GM19043 (cell line): ENCODE measurements at regions not wholly inside any gene's neighbourhood (a gene's known extent, or its start where the extent isn't known, plus 50 kb on each side); places are given as distances from the start of the nearest gene placed in this dataset.

Experiments
- ATAC-seq: cut with Tn5 transposase; IDR thresholded peaks from one replicate; pipeline ENCODE4 v1.9.1; 2021; ENCODE audit warnings: low read depth; ENCODE audit not compliant: unreplicated experiment

- ATAC-seq = no peak
Observed at GRCh38 chr2:6741229-6741628, 124.5 kb downstream of the CMPK2 start.

- no peak for ATAC-seq
Observed at GRCh38 chr2:6744038-6744437, 121.7 kb downstream of the CMPK2 start.

- no peak for ATAC-seq
Observed at GRCh38 chr2:6747433-6747832, 118.3 kb downstream of the CMPK2 start.

GRCh38 chr2:6748406-6749067 is 117.2 kb downstream of the CMPK2 start:
- ATAC-seq = no peak

DNA sequence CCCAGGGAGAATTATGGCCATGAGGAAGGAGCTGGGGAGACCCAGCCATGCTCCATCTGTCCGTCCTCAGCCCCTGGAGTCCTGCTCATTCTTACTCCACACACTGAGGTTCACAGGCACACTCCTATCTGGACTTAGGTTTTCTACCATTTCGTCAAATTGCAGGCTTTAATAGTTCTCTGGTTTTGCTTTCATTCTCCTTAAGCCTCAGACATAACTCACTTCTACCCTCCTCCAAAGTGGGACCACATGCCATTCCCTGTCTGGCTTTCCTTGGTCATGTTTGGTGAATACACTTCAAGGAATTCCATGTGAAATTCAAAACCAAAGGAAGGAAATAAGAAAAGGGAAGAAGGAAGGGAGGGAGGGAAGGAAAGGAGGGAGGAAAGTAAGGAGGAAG is 115.7 kb downstream of the CMPK2 start:
- no peak for ATAC-seq

DNA sequence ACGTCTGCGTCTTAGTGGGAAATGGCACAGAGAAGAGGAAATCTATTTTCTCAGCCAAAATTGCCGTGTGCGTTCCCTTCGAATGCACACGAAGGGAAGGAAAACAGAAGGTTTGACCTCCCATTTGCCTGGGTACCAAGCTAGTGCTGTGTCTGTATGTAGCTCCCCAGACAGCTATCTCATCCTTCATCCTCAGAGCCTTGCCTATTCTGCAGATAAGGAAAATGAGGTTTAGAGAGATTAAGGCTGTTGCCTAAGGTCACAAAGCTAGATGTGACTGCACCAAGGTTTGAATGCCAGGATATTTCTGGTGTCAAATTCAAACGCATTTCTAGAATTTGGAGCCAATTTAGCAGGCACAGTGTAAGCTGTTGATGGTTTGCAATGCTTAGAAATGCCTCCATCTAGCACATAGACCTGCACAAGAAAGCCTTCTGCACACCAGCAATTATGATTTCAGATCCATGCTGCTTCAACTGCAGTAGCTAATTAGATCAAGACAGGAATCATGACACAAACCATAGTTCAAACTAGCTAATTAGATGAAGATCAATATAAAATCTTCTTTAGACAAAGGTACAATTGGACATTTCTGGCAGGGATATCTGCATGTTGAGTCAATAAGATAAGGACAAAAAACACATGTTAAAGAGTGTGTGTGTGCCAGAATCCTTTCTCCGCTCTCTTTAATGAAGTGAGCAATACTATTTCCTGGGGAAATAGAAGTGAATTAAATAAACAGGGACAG is 115.1 kb downstream of the CMPK2 start:
- no peak for ATAC-seq

GRCh38 chr2:6754419-6754818 is 111.3 kb downstream of the CMPK2 start:
- ATAC-seq = no peak

DNA sequence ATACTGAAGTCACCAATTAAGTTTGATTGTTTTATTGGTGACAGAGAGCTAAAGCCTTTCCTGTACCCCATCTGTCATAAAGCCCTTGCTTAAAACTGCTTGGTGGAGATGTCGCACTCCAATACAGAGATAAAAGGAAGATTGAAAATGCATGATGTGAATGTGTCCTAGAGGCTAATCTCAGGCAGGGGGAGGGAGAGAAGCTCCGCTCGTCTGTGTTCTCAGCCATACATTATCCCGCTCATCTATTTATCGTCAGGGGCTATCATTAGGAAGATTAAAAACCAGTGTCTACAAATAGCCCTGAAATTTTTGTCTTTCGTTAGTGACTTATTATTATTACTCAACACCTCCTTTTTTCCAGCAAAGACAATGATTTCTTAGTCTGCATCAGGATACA is 110.3 kb downstream of the CMPK2 start:
- ATAC-seq = no peak

GRCh38 chr2:6757215-6757614 is 108.5 kb downstream of the CMPK2 start:
- no peak for ATAC-seq

- ATAC-seq = no peak
Observed at GRCh38 chr2:6759689-6760088, 106.0 kb downstream of the CMPK2 start.

DNA sequence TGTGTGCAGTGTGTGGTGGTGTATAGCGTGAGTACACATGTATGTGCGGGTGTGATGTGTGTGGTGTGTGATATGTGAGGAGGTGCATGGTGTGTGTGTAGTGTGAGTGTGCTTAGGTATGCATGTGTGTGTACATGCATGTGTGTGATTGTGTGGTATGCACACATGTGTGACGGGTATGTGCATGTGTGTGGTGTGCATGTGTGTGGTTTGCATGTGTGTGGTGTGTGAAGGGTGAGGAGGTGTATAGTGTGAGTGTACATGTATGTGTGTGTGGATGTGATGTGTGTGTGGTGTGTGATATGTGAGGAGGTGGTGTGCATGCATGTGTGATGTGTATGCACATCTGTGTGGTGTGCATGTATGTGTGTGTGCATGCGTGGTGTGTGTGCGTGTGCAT is 105.6 kb downstream of the CMPK2 start:
- no peak for ATAC-seq

GRCh38 chr2:6764968-6765723 is 100.6 kb downstream of the CMPK2 start:
- no peak for ATAC-seq

- no peak for ATAC-seq
Observed at GRCh38 chr2:6769346-6769745, 96.4 kb downstream of the CMPK2 start.

- no peak for ATAC-seq
Observed at GRCh38 chr2:6770006-6770405, 95.7 kb downstream of the CMPK2 start.

DNA sequence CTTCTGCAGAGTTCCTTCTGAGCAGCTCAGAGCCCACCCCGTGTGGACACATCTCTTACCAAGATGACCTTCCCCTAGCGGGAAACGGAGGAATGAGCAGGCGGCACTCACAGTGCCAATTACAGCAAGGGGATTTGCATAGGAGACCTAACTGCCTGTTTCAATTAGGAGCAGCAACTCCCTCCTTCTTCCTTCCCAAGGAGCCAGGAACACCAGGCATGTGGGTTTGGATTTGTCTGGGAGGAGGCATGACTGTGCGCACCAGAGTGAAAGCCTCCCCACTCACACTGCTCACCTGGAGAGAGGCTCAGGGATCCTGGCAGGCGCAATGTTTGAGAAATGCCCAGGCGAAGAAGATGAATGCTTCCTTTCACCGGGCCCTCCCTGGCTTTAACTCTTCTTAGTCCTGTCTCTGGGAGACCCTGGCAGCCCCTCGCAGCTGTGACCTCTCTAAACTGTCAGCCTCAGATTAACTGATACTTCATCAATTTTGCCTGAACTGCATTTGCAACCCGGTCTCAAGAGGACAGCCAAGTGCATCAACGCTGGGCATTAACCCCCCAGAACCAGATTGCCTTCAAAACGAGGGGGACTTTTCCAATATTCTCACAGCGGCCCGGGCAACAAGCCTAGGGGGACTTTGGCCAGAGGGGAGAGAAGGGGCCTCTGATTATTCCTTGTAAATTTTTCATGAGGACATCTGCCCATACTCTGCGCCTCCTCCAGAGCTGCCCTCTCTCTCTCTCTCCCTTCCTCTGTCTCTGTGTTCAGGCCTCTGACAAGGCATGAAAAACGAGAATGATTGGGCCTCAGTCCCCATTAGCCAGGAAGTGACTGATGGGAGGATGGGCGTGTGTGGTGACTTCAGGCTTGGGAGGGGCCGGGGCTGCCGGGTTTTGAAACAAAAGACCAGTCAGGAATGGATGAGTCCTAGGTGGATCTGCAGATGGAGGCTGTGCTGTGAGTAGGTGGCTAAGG is 93.8 kb downstream of the CMPK2 start:
- no peak for ATAC-seq

GRCh38 chr2:6773007-6773693 is 92.6 kb downstream of the CMPK2 start:
- ATAC-seq = peak; percentile 91

DNA sequence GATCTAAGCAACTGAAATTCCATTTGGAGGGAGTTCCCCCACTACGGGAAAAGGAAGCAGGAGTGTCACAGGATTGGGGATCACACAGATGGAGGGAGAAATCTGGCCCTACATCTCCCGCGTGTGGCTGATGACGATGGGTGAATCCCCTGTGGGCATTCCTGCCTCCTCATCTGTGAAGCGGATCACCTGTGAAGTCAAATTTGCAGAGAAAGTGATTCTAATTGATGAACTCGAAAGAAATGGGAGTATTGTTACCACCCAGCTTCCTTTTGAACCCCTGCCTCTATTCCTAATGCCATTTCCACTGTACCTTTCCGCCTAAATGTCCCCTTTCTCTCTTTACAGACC is 92.0 kb downstream of the CMPK2 start:
- ATAC-seq = no peak

GRCh38 chr2:6776125-6776524 is 89.6 kb downstream of the CMPK2 start:
- no peak for ATAC-seq

DNA sequence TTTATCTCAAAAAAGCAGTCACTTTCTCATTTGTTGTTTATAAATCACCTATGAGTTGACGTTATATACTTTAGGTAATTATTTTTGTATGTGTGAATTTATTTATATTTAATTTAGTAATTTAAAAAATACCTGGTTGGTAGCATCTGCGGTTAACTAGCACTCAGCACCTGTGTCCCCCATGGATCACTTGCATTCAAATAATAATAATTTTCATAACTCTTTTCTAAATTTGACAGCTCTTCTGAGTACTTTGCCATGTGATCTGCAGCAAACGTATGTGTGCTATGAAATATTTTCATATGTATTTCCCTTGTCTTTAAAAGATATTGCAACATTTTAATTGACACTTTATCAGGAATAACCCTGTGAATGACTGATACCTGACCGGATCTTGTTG is 88.1 kb downstream of the CMPK2 start:
- no peak for ATAC-seq

GRCh38 chr2:6780765-6781274 is 84.9 kb downstream of the CMPK2 start:
- peak; percentile 84 for ATAC-seq
